Dermis microvascular lymphatic vessel endothelial cell (primary cell): ENCODE measurements at regions not wholly inside any gene's neighbourhood (a gene's known extent, or its start where the extent isn't known, plus 50 kb on each side); places are given as distances from the start of the nearest gene placed in this dataset.

Source experiments
- DNase-seq, 2 donors: peaks; one replicate each; pipeline versions ENCODE4 v3.0.0 to v3.0.0-alpha.2; 2010; ENCODE audit warnings: low read depth in 2 of 2

DNA sequence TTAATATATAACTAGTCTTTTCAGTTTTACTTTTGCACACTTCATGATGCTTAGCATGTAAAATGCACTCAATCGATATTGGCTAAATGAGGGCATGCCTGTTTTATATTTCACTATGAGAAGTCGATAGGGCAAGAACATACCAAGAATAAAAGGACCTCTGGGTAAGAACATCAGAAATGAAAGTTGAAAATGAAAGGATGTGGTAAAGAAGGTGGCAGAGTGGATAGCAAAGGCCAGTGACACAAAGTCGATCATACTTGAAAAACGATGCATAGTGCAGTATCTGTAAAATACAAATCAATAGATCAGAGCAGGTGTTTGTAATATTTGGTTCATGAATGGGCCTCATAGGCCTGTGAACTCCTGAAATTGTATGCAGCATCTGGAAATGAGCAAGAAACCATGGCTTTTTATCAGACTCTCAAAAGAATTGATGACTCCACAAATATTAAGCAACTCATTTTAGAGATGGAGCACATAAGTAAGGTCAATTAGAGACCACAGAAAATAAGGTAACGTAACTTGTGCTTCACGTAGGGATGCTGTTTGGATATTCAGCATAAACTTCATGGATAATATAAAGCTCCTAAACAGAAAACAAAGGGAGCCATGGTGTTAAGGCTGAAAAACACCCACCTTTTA lies 653.4 kb downstream of the NYAP2 start:
- no peak for DNase-seq

DNA sequence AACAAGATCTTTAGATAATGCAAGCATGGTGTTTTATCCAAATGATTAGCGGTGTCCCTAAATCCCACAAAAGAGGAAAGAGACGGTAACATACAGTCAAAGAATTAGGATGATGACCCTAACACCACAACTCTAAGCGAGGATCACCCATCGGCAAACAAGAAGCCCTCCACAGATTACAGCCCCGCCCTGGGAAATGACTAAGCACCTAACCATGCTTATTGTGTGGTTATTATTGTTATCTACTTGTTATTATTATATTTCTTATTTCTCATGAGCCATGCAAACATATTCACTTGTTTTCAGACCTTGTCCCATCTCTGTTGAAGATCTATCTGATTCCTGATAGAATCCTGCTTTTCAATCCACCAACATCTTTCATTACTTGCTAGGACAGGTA lies 651.3 kb downstream of the NYAP2 start:
- no peak for DNase-seq

DNA sequence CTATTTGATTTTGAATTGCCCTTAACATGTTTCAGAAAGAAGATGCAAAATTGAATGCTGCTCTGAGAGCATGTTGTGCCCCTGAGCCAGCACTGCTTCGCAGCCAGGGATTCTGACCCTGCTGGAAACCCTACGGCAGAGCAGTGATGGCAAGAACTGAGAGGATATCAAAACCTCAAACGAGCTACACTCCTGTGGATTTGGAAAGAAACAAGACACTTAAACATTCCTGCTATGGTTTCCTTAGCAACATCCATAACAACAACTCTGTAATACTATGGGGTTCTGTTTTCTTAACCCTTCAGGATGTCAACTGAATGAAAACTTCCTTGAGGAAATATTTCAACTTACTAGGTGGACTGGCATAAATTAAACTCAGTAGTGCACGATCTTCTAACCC lies 649.1 kb downstream of the NYAP2 start:
- DNase-seq: no peak

DNA sequence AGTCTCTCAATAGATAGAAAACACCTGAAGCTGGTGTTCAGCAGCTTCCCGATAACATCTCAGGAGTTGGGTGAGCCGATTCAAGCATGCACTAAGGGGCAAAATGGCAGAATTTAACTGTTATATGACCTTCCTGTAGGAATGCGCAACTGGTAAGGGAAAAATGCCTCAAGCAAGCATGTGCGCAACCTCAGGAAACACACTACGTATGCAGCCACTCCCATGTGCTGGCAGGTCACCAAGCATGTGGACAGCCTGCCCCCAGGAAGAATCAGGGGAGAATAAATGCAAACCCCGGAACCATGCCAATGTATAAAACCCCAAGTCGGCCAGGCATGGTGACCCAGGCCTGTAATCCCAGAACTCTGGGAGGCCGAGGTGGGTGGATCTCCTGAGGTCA lies 645.6 kb downstream of the NYAP2 start:
- DNase-seq: no peak

DNA sequence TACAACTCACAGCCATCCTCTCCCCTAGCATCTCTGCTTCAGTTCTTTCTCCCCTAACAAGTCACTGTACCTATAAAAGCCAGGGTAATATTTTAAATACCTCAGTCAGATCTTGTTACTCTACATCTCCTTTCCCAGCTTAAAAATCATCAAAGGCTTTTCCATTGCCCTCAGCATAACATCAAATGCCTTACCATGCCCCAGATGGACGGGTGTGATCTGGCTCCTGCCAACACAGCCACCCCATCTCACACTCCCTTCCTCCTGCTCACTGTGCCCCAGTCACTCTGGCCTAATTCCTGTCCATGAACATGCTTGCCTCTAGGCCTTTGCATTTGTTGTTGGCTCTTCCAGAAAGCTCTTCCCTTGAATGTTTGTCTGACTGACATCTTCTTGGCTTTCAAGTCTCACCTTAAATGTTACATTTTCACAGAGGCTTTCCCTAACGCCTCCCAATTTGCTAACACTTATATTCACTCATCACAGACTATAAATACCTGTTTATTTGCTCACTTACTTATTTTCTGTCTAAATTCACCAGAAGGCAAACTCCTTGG lies 640.9 kb downstream of the NYAP2 start:
- DNase-seq: no peak

DNA sequence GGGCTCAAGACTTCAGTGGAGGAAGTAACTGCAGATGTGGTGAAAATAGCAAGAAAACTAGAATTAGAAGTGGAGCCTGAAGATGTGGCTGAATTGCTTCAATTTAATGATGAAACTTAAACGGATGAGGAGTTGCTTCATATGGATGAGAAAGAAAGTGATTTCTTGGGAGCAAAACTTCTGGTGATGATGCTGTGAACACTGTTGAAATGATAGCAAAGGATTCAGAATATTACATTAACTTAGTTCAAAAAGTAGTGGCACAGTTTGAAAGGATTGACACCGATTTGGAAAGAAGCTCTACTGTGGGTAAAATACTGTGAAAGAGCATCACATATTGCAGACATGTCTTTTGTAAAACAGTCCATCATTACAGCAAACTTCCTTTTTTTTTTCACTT lies 638.0 kb downstream of the NYAP2 start:
- no peak for DNase-seq

DNA sequence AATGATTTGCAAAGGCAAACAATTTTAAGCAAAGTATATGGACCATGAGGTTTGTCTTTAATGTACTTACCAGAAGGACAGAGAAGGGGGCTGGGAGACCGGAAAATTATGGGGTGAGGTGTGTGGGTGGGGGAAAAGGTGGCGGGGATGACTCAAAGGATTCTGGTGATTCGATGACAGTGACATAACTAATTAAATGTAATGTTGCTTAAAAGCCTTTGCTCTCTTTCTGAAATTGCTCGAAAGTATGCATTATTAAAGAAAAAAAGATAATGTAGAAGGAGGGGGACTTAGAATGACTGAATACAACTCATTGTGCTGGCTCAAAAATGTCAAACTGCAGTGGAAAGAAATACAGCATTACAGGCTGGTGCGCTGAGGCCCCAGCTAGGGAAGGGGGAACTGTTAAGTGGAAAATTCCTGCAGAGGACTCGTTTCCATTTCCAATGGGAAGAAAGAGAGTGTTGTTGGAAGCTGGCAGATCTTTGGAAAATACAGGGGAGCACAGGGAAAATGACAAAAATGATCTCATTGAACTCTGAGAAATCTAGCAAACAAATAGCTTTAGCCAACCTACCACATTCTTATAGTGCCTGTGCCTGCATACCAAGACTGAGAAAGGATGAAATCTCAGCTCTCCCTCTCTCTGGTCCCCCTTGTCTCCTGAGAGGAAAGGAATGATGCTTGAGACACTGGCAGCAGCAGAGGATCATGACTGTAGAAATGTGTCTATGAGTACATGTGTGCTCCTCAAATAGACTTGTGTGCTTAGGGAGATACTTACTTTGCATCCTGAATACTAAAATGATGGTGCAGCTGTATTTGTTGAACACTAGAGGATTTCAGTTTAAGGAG lies 632.4 kb downstream of the NYAP2 start:
- no peak for DNase-seq

DNA sequence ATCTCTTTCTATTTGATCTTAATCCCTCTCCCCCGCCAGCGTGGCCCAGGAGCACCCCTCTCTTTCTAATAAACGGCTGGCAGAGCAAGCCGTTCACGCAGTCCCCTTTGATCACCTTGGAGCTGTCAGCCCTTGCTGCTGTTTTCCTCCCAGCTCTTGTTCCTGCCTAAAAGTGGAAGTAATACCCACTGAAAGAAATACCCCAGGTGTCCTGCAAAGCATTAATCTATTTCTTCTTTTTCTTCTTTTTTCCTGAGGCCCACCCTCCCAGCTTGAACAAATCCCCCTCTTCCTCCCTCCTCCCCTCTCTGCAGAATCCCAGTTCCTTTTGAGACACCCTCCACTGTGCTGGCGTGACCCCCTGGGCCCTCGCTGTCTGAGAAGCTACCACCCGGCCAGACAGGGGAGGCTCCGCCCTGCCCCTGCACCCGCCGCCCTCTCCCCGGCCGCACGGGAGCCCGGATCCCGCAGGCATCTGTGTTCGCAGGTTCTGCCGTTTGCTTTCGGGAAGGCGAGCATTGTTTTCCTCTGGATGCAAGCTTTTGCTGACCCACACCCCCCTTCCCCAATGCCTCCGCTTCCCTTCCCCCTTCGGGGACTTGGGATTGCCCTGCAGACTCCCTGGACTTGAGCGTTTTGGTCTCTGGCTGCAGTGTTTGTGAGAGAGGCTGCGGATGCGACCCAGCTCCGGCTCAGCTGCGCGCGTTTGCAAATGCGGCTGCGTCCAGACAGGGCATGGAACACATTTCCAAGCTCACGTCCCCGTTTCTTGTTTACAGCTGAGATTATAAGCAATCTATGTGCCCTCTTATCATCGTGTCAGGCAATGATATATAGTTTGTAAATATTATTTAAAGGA lies 631.5 kb downstream of the NYAP2 start:
- no peak for DNase-seq

DNA sequence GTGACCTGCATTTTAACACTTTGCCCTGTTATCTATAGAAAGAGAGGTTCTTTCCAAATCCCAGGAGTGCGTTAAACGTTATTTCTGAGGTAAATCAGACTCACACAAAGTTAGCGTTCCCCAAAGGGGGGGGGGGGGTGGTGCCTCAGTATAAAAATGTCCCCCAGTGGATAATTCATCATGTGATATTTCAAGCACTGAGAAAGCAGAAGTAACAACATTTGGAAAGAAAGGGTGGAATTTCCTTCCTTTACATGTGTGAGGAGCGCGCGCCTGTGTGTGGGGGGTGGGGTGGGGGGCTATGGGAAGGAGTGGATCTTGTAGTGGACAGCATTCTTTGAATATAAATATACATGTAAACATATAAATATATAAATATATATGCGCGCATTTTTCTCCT lies 630.9 kb downstream of the NYAP2 start:
- DNase-seq: no peak

DNA sequence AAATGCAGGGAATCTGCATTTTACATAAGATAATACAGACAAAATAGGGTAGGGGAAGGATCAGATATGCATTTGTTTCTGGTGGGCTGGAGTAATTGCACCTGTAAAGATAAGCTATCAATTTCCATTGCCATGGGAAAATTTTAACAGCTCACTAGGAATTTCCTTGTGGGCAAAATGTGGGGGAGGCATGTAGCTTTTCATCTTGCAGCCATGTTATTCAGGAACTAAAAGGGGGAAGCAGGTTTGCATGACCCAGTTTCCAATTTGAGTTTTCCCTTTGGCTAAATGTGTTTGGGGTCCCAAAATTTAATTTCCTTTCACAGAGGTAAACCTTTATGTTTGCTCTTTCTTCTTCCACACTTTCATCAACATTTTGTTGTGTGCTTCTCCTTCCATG lies 624.4 kb downstream of the NYAP2 start:
- DNase-seq: no peak

DNA sequence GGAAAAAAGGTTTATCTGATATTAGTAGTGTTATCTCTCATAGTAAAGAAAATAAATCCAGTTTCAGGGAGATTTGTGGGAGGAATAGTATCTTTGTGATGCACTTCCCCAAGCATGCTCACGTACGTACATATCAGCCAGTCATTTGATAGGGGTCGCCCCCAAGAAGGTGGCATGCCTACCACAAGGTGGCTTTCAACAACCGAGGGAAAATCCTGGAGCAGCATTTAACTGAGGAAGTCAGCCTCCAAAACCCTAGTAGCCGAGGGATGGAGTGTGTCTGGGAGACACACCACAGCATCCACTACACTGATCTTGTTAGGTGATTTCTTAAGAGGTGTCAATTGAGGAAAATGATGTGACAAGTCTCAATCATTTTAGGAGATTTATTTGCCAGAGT lies 623.9 kb downstream of the NYAP2 start:
- DNase-seq: no peak

DNA sequence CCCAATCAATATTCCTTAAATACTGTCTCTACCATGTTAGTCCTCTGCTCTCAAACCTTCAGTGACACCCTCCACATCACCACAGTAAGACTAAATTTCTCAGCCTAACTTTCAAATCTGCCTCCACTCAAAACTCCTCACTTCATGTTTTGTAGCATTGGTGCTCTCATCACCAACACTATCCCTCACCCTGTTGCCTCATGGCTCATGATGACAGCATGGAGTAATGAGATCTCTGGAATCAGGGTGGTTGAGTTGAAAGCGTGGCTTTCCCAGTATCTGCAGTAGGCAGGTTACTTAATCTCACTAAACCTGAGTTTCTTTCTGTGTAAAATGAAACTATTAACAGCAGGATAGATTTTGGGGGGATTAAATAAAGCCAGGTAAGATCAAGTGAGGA lies 621.4 kb downstream of the NYAP2 start:
- DNase-seq: no peak

DNA sequence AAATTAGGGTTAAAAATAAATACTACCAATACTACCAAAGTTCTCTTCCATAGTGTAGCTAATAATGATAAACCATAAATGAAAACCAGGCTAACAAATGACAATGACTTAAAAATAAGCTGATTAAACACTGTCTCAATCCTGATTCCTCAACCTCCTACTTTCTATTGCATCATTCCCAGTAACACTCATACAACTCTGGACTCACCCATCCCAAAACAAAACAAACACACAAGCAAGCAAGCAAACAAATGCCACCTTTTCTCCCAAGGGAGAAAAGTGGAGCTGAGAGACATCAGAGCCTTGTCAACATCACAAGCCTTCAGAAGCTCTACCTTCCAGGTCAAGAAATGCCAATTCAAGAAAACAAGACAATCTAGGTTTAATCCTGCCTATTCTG lies 620.7 kb downstream of the NYAP2 start:
- no peak for DNase-seq

DNA sequence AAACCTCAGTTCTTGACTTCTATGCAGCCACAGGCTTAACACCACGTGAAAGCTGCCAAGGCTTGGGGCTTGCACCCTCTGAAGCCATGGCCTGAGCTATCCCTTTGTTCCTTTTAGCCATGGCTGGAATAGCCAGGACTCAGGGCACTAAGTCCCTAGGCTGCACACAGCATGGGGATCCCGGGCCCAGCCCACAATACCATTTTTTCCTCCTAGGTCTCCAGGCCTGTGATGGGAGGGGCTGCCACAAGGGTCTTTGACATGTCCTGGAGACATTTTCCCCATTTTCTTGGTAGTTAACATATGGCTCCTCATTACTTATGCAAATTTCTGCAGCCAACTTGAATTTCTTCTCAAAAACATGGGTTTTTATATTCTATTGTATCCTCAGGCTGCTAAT lies 619.1 kb downstream of the NYAP2 start:
- no peak for DNase-seq

DNA sequence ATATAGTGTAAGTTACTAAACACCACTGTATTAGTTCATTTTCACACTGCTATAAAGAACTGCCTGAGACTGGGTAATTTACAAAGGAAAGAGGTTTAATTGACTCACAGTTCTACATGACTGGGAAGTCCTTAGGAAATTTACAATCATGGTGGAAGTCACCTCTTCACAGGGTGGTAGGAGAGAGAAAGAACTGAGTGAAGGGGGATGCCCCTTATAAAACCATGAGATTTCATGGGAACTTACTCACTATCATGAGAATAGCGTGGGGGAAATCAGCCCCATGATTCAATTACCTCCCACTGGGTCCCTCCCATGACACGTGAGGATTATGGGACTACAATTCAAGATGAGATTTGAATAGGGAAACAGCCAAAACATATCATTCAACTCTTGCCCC lies 618.0 kb downstream of the NYAP2 start:
- DNase-seq: no peak

DNA sequence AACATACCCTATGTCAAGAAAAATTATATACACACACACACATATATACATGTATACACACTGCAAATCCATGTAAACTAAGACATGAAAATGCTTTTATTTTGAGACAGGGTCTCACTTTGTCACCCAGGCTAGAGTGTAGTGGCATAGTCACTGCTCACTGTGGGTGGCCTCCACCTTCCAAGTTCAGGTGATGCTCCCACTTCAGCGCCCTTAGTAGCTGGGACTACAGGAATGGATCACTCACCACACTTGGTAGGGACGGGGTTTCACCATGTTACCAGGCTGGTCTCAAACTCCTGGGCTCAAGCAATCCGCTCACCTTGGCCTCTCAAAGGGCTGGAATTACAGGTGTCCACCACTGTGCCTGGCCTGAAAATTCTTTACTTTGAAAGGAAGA lies 617.6 kb downstream of the NYAP2 start:
- no peak for DNase-seq

DNA sequence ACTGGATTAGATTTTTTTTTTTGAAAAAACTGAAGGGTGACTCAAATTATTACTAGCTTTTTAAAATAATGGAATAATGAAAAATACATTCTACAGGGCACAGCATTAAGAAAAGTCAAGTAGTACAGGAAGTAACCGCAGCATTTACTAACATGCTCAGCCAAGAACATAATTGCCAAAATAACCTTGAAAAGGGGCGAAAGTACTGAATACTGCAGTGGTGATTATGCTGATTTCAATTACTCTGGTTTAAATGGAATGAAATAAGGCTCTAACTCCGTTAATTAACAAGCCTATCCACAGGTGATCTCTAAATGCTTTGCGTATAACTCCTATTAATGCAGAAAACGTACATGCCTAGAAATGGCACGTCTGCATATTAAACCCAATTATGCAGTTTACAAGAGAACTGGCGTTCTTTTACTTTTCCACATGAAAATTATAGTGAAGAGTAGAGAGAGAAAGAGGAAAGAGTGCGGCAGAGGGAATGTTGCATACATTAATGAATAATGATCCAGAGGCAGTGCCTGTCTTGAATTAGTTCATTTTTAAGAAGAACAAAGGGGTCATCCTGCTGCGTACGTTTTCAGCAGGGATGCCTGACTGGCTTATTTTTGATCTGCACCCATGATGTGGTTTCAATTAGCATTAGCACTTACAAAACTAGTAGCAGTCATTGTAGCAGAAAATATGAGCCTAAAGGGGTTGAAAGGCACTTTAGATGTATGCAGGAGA lies 612.4 kb downstream of the NYAP2 start:
- DNase-seq: no peak

DNA sequence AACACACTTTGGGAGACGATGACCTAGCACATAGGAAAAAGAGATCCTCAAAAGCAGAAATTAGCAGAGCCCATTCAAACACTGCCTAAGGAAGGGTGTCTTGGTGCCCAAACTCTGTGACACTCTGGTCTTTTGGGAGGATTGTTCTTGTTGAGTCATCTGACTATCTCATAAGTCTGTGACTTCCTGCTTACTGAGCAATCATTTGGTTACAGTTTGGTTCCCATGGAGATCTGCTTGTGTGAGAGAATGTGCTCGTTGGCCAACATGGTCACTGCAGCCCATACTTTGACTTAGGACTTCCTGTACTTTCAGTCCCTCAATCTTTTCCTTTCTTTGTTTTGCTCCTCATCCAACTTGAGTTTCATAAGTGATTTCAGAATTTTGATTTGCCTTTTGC lies 602.9 kb downstream of the NYAP2 start:
- DNase-seq: no peak

DNA sequence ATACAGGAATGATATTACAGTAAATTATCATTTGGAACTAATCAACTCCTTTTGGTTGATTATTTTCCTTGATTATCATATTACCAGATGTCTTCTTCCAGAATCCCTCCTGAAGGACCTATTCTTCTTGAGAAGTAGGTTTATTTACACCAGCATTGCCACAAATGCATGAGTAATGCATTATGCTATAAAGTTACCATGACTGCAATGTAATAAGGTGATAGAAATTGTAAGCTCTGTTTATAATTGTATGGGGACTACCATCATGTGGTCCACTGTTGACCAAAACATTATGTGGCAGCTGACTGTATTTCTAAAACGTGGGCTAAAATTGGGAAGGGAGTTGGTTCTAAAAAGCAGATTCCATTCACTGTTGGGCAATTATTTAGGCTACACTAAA lies 602.2 kb downstream of the NYAP2 start:
- no peak for DNase-seq

DNA sequence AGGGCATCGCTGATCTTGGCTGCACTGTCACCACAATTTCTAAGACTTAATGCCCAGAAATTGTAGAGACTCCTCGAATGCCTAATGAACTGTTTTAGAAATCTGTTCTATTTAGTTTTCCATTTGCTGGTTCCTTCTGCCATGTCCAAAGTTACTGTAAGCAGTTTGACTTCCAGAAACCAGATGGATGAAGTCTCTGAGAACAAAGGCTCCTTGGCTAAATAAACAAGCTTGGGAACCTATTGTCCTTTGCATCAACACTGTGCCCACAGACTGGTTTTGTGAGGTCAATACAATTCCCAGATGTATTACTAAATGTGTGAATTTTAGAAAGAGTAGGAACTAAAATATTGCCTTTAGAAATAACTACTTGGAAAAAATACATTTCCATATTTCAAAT lies 600.2 kb downstream of the NYAP2 start:
- DNase-seq: no peak

DNA sequence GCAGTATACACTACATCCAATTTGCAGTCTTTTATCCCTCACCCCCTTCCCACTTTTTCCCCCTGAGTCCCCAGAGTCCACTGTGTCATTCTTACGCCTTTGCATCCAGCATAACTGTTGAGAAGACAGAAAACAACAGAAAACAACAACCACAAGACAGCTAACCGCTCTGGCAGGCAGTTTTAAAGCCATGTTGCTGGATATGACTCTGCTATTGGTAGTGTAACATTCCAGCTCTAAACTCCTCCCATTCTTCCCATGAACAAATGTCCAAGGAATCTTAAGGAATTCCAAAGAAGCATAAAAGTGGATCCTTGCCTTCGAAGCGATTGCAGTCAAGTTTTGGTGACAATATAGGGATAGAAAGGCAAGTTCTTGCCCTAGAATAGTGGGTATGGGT lies 599.1 kb downstream of the NYAP2 start:
- DNase-seq: no peak
